K562 (cell line): ENCODE measurements at regions not wholly inside any gene's neighbourhood (a gene's known extent, or its start where the extent isn't known, plus 50 kb on each side); places are given as distances from the start of the nearest gene placed in this dataset.

Experiments used
- GABPB1 ChIP-seq: sonication (generic); formaldehyde crosslinking; IDR thresholded peaks from 2 replicates; pipeline ENCODE4 v1.8.0; 2022; ENCODE audit warnings: mild to moderate bottlenecking, missing genetic modification reagents
- SAFB2 ChIP-seq: fragments of 200-400 bp; formaldehyde crosslinking; IDR thresholded peaks from 2 replicates; pipeline ENCODE4 v1.6.1; 2018; ENCODE audit warnings: borderline replicate concordance, low read length, low read depth, moderate library complexity; ENCODE audit not compliant: severe bottlenecking
- SPI1 ChIP-seq: IDR thresholded peaks from 2 replicates; pipeline ENCODE4 v1.6.1; 2011; ENCODE audit warnings: low read depth, low read length, control low read depth, borderline replicate concordance
- UBTF ChIP-seq, 2 experiments: IDR thresholded peaks; 2 replicates each; pipeline ENCODE4 v1.6.1; 2012; ENCODE audit warnings: improper control_type of control experiment in 2 of 2, low read depth in 2 of 2, low read length in 2 of 2, borderline replicate concordance in 1 of 2
- ZNF24 ChIP-seq: fragments of 450-650 bp; IDR thresholded peaks from 2 replicates; pipeline ENCODE4 v1.6.1; 2016
- TF ChIP-seq, protein P1 (sequence below), 3 experiments: IDR thresholded peaks in 2 of 3; conservative IDR thresholded peaks in 1 of 3; 2 replicates each; pipeline ENCODE4 v1.5.1; 2011 to 2012; ENCODE audit warnings: low read length in 3 of 3, mild to moderate bottlenecking in 3 of 3, control low read depth in 2 of 3, improper control_type of control experiment in 1 of 3, inconsistent platforms in 1 of 3, low read depth in 1 of 3, mixed read lengths in 1 of 3, moderate library complexity in 1 of 3; ENCODE audit not compliant: insufficient read depth in 2 of 3
- TF ChIP-seq, protein P2 (sequence below): sonication (generic); formaldehyde crosslinking; IDR thresholded peaks from 2 replicates; pipeline ENCODE4 v1.9.0; 2022; ENCODE audit warnings: mild to moderate bottlenecking, missing genetic modification reagents

DNA sequence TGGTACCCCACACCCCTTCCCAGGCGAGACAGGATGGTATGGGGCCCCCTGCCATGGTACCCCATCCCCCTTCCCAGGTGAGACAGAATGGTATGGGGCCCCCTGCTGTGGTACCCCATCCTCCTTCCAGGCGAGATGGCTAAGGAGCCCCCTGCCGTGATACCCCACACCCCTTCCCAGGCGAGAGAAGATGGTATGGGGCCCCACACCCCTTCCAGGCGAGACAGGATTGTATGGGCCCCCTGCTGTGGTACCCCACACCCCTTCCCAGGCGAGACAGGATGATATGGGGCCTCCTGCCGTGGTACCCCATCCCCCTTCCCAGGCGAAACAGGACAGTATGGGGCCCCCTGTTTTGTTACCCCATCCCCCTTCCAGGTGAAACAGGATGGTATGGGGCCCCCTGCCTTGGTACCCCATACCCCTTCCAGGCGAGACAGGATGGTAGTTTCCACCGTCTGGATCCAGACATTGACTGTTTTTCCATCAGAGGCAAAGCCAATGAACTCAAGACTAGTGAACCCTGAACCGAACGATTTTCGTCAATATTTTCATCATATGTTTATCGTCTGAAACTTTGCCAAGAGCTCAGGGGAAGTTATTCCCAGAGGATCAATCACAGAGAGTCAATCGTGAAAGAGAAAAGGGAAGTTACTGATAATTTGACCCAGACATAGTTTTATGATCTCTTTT is 75.0 kb downstream of the MYCN start:
- TF ChIP-seq, protein P1, sequence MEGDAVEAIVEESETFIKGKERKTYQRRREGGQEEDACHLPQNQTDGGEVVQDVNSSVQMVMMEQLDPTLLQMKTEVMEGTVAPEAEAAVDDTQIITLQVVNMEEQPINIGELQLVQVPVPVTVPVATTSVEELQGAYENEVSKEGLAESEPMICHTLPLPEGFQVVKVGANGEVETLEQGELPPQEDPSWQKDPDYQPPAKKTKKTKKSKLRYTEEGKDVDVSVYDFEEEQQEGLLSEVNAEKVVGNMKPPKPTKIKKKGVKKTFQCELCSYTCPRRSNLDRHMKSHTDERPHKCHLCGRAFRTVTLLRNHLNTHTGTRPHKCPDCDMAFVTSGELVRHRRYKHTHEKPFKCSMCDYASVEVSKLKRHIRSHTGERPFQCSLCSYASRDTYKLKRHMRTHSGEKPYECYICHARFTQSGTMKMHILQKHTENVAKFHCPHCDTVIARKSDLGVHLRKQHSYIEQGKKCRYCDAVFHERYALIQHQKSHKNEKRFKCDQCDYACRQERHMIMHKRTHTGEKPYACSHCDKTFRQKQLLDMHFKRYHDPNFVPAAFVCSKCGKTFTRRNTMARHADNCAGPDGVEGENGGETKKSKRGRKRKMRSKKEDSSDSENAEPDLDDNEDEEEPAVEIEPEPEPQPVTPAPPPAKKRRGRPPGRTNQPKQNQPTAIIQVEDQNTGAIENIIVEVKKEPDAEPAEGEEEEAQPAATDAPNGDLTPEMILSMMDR (IDR thresholded peaks at IDR 0.05 in 2 of 3, conservative IDR thresholded peaks at IDR 0.05 in 1 of 3; ENCODE audit: insufficient read depth in 2 of 3, low read depth in 1 of 3, low read length in 3 of 3) = no peak
- no peak for TF ChIP-seq GABPB1 (CRISPR knock-in tag)
- TF ChIP-seq, protein P2, sequence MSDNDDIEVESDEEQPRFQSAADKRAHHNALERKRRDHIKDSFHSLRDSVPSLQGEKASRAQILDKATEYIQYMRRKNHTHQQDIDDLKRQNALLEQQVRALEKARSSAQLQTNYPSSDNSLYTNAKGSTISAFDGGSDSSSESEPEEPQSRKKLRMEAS (CRISPR knock-in tag) = no peak
- no peak for TF ChIP-seq UBTF (IDR thresholded peaks at IDR 0.05; ENCODE audit: borderline replicate concordance in 1 of 2, low read depth in 2 of 2, low read length in 2 of 2)
- no peak for TF ChIP-seq SPI1
- no peak for TF ChIP-seq SAFB2
- TF ChIP-seq ZNF24 = no peak
